Esophagus squamous epithelium (tissue), 4 donors: ENCODE measurements at regions not wholly inside any gene's neighbourhood (a gene's known extent, or its start where the extent isn't known, plus 50 kb on each side); places are given as distances from the start of the nearest gene placed in this dataset.

Source experiments
- POLR2A ChIP-seq, 4 donors: fragments of 450-650 bp; IDR thresholded peaks; one replicate each; pipeline ENCODE4 v1.6.1; 2017; ENCODE audit warnings: antibody characterized with exemption in 4 of 4, mild to moderate bottlenecking in 4 of 4, moderate library complexity in 3 of 4
- TF ChIP-seq, protein P1 (sequence below), 6 experiments: fragments of 450-650 bp in 4 of 6; fragments of 200-600 bp in 2 of 6; sonication (generic) in 2 of 6; IDR thresholded peaks; one replicate each; pipeline ENCODE4 v1.5.1; 2016 to 2019; ENCODE audit warnings: antibody characterized with exemption in 6 of 6, mild to moderate bottlenecking in 4 of 6, moderate library complexity in 4 of 6

DNA sequence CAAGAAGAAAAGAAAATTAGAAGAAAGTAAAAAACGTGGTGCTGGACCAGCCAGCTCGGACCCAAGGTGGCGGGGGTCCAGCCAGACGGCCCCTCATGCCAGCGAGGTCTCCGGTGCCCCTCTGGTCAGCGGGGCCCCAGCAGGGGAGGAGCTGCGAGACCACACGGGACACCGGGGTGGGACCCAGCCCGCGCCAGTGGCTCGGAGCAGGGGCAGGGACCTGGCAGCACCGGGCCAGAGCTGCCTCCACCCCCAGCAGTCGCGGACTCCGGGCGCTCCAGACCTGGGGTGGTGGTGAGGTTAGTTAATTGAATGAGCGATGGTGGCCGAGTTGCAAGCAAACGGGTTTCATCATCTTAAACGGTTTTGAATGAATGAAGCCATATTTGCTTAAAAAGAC, 289.9 kb upstream of the MC4R start:
- TF ChIP-seq, protein P1, sequence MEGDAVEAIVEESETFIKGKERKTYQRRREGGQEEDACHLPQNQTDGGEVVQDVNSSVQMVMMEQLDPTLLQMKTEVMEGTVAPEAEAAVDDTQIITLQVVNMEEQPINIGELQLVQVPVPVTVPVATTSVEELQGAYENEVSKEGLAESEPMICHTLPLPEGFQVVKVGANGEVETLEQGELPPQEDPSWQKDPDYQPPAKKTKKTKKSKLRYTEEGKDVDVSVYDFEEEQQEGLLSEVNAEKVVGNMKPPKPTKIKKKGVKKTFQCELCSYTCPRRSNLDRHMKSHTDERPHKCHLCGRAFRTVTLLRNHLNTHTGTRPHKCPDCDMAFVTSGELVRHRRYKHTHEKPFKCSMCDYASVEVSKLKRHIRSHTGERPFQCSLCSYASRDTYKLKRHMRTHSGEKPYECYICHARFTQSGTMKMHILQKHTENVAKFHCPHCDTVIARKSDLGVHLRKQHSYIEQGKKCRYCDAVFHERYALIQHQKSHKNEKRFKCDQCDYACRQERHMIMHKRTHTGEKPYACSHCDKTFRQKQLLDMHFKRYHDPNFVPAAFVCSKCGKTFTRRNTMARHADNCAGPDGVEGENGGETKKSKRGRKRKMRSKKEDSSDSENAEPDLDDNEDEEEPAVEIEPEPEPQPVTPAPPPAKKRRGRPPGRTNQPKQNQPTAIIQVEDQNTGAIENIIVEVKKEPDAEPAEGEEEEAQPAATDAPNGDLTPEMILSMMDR (IDR thresholded peaks at IDR 0.05), result no peak
- no peak for TF ChIP-seq POLR2A (IDR thresholded peaks at IDR 0.05)
